GM21717 (cell line): ENCODE measurements at regions not wholly inside any gene's neighbourhood (a gene's known extent, or its start where the extent isn't known, plus 50 kb on each side); places are given as distances from the start of the nearest gene placed in this dataset.
"Not testable (repeated sequence)": the region's sequence is repeated elsewhere in the genome, so short reads cannot be mapped to it uniquely, and the experiment has no call there.

Experiments used
- ATAC-seq: cut with Tn5 transposase; IDR thresholded peaks from one replicate; pipeline ENCODE4 v1.9.1; 2021; ENCODE audit warnings: mild to moderate bottlenecking, moderate library complexity; ENCODE audit not compliant: unreplicated experiment

DNA sequence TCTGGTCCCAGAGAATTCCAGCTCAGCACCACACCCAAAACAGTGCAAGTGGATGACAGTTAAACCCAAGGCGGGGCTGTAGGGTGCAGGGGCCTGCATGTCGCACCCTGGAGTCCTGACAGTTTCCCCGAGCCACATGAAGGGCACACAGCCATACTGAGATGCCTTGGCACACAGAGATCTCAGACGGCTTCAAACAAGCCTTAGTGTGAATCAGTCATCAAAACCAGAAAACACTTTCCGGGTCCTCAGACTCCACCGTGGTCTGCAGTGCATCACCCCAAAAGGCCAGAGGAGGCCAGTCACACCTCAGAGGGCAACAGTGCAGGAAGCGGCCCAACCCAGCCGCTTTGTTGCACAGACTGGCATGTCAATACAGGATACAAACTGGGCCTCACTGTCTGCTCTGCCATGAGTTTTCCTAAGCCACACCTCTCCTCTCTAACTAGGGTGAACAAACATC lies 64.6 kb upstream of the ENPP6 start:
- ATAC-seq = peak; percentile 17

DNA sequence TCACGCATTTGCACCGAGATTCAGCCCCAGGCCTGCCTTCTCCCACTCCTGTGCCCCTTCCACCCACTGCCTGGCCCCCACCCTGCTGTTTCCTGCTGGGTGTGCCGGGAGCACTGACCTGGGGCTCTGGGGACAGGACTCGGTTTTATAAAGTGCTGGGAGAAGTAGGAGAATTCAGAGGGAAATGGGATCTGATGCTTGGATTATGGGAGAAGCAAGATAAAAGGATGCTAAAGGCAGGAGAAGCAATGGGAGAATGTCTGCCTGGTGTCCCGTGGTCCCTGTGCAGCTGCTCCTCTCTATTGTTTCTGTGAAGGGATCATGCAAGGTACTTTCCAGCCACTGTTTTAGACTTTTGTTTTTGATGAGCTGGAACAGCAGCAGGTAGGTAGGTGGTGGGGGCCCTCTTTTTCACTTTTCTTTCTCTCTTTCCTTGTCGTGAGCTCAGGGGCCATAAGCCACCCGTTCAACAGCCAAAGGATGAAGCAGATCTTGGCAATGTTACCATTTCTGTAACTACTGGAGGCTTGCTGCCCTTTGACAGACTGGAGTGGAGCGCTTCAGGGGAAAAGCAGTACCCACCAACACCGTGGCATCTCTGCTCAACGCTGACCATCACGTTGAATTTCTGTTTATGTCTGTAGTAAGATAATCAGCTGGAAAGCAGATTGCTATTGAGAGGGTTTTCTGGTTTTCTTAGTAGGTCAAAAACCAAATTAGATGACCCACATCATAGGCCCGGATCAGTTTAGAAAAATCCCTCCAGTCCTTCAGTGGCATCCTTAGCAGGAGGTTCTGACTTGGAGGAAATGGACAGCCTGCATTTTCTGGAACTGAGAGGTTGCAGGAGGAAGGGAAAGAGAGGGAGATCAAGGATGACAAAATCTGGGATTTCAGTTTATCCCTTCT lies 63.8 kb upstream of the ENPP6 start:
- peak; percentile 32 for ATAC-seq

DNA sequence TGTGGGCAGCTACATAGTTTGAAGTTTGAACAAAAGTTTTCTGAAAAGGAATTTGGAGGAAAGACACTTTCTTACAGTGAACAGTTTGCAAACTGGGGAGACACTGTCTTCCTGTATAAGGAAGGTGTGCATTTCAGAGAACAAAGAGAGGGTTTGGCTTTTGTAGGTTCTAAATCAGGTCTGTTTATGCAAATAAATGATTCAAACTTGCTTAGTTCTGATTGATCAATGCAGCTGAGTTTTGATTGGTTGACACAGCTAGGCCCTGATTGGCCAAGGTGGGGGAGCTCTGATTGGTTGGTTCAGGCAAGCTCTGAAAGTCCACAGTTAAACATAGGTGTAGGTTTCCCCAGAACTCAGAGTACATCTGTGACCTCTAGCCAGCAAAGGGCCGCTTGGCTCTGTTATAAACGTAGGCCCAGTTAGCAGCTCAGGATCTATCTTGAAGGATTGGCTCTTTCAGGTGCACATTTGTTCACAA lies 63.0 kb upstream of the ENPP6 start:
- ATAC-seq = peak; percentile 39

DNA sequence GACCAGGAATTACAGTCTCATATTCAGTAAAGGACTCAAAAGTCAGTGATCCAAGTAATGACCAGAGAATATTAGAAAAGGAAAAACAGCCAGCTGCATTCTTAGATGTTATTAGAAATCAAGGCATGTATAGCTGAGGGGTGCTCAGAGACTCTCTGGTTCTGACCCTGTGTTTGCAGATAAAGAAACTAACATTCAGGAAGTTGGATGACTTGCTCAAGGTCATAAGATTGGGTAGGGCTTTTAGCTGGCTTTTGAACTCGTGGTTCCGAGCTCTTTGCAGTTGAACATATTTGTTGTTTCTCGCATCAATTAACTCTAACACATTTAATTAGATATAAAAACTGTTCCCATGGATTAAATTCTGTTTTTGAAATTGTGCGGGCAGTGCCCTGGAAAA lies 62.5 kb upstream of the ENPP6 start:
- no peak for ATAC-seq

DNA sequence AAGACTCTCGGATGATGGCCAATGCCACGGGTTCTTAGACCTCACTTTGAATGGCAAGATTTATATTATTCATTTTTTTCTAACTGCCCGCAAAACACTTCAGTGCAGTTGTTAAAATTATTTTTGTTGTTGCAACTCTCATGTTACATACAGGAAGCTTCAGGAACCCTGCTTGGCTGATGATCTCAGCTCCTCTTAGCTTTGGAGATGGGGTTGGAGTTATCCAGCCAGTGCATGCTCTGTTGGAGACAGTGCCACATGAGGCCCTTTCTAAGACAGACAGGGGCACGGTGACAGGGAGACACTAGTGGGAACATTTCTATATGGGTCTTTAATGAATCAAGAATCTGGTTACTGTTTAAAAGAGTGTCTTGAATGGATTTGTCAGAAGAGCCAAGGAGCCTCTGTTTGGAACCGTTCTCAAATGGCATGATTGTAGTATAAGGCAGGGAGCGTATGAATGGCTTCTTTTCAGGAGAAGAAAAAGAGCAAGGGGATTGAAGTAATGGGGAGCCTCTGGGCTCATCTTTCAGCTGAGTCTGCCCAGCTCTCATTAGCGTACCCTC lies 61.9 kb upstream of the ENPP6 start:
- ATAC-seq = no peak

DNA sequence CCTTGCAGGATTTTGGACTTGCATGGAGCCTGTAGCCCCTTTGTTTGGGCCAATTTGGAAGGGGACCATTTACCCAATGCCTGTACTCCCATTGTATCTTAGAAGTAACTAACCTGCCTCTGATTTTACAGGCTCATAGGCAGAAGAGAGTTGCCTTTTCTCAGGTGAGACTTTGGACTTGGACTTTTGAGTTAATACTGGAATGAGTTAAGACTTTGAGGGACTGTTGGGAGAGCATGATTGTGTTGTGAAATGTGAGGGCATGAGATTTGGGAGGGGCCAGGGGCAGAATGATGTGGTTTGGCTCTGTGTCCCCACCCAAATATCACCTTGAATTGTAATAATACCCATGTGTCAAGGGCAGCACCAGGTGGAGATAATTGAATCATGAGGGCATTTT lies 60.1 kb upstream of the ENPP6 start:
- not testable (repeated sequence) for ATAC-seq

DNA sequence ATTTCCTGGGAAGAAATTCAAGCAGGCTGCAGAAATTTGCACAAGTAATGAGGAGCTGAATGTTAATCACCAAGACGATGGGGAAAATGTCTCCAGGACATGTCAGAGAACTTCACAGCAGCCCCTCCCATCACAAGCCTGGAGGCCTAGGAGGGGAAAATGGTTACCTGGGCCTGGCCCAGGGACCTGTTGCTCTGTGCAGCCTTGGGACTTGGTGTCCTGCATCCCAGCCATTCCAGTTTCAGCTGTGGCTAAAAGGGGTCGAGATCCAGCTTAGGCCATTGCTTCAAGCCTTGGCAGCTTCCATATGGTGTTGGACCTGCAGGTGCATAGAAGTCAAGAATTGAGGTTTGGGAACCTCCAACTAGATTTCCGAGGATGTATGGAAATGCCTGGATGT lies 59.3 kb upstream of the ENPP6 start:
- not testable (repeated sequence) for ATAC-seq

DNA sequence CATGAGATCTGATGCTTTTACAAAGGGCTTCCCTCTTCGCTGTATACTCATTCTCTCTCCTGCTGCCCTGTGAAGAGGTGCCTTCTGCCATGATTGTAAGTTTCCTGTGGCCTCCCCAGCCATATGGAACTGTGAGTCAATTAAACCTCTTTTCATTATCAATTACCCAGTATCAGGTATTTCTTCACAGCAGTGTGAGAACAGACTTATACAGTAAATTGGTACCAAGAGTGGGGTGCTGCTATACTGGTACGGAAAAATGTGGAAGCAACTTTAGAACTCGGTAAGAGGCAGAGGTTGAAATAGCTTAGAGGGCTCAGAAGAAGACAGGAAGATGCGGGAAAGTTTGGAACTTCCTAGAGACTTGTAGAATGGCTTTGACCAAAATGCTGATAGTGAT lies 58.7 kb upstream of the ENPP6 start:
- ATAC-seq = not testable (repeated sequence)

DNA sequence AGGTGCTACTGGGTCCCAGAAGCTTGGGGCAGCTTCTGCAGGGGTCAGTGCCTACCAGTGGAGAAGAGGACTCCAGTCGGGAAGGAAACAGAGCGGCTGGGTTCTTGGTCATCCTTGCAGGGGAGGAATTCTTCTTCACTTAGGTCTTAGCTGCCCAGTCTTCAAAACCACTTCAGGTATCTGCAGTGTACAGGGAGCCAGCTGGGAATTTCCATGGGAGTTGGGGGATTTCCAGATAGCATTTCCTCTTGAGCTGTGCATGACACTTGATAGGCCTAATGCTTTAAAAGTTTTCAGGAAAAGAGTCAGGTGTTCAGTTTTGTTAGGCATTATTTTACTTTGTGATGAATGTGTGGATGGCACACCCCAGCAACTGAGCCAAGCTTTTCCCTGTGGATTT lies 58.1 kb upstream of the ENPP6 start:
- no peak for ATAC-seq

DNA sequence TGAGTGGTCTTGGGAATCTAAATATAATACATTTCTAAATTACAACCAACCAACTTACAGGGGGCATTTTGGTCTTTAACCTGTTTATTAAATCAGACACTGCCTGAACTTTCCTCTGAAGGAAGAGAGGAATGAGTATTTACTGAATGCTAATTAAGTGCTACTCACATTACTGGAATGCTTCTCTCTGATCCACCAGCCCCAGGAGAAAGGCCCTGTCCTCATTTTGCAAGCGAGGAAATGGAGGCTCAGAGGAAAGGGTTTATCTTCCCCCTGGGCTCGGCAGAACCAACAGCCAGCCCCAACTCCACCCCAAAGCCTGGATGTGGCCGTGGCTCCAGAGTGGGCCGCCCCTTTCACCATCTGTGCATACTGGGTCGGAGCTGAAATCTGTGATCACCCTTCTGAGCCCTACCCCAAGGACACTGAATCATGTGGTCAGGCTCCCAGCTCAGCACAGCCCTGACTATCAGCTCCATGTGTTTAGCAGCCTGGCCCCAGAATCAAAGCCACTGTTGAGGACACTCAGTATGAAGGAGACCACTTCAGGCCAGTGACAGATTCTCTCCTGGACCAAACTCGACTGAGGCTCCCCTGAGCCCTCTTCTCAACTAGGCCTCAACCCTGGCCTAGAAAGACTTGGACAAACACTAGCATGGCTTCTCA lies 56.7 kb upstream of the ENPP6 start:
- no peak for ATAC-seq

DNA sequence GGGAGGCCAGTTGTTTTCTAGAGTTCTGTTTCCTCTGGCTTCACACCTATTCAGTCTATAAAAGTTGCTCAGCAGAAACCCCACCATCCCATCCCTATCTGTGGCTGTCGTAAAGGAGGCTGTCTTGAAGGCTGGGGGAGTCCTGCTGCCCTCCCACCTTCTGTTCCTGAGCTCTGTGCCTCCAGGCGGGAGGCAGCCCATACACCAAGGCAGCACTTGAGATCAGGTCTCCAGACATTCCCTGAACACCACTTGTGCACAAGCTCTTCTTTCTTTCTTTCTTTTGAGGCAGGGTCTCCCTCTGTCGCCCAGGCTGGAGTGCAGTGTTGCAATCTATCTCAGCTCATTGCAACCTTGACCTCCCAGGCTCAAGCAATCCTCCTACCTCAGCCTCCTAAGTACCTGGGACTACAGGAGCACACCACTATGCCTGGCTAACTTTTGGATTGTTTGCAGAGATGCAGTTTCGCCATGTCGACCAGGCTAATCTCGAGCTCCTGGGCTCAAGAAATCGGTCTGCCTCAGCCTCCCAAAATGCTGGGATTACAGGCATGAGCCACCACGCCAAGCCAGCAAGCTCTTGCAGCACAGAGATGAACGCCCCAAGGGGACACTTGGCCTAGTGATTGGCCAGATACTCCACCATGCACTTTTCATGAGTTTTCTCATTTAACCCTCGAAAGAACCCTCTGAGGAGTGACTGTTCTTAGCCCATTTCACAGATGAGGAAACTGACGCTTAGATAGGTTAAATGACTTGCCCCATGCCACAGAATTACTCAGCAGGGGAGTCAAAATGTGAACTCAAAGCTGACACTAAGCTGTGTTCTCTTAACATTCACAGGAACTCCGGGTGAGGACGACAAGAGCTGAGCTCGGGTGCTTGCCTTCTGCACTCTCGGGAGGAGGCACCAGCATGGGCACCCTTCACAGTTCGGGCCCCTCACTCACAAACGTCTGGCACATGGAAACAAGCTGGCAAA lies 55.8 kb upstream of the ENPP6 start:
- peak; percentile 51 for ATAC-seq

DNA sequence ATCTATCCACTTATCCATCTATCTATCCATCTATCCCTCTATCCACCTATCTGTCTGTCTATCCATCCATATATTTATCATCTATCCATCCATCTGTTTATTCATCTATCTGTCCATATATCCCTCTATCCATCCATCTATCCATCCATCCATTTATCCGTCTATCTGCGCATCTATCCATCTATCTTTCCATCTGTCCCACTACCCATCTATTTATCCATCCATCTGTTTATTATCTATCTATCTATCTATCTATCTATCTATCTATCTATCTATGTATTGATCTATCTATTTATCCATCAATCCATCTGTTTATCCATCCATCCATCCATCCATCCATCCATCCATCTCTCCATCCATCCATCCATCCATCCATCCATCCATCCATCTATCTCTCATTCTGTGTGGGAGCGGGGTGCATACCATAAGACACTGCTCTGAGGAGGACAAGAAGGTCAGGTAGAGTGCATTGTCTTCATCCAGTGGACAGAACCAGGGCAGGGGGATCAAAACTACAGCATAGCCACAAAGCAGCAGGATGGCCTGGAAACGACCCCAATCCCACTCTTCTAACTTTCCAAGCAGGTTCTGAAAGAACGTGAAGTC lies 53.2 kb upstream of the ENPP6 start:
- no peak for ATAC-seq

DNA sequence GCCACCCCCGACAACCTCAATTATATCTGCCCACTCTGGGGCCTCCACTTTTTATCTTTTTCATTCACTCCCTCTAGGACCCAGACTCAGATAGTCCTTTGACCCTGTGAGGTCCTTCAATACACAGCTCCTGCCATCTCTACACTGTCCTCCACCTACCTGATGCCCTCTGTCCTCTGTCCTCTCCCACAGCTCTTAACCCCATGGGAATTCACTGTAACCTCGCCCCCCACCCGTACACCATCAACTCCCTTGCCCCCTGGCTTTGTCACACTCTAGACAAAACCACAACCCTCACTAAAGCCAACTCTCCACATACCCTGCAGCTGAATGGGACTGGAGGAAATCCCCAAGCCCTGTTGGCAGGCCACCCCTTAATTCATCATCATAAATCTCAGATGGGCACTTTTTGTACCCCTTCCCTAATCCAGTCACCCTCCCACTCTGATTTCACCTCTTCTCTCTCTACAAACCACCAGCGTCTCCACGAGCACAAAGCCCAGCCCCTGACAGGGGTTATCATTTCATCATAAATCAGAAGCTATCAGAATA lies 52.3 kb upstream of the ENPP6 start:
- no peak for ATAC-seq

DNA sequence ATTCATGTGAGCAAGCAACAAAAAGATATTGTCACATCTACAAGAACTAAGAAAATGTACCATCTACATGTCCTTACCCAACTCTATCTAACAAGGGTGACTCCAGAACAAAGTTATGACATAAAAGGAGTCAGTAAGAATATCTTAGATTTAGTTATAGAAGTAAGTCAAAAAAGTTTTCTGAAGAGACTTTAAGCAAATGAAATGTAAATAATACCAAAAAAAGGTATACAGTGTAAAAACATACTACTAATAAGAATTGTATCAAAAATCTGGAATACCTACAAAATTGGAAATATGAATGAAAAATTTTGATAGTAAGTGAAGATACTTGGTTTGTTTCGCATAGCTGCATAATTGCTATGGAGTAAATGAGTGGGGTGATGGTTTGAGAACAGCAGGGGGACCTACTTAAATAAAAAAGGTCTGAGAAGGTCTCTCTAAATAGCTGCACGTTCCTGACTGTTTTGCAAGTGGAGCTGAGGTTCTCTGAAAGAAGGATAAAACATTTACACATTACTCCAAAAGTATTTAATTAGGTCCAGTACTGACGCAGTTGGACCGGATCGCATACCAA lies 51.0 kb upstream of the ENPP6 start:
- no peak for ATAC-seq

DNA sequence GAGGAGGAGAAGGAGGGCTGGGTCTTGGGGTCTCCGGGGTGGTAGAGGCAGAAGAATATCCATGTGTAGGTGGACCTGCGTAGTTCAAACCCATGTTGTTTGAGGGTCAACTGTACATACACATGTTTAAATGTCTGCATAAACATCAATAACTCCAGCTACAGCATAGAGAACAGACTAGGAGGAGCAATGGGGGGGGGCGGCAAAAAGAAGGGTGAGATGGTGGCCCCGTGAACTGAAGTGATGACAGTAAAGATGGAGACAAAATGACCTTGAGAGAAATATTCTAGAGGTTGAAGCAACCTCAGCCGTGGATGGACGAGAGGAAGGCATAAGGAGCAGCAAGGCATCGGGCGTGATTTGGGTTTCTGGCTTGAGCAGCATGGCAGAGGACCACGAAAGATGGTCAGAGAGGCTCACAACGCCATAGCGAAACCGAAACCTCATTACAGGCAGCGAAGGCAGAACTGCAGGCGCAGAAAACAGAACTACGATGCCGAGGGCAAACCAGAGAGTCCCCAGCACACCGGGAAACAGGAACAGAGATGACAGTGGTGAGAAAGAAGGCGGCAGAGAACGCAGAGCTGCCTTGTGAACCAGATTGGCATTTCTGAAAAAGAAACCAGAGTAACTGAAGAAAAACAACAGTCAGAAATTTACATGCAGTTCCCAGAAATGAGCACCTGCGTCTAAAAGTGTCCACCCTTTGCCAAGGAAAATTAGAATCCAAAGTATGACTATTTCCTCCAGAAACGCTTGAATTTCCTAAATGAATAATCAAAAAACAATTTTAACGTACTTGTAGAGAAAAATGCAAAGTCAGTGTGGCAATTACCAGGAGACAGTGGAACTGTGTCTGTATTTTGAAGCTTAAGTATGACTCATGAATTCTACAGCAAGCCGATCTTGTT lies 50.3 kb upstream of the ENPP6 start:
- ATAC-seq = peak; percentile 87
